NCI-H345 treated with DMSO at 0.1 percent for 48 hours (cell line): ENCODE measurements at regions not wholly inside any gene's neighbourhood (a gene's known extent, or its start where the extent isn't known, plus 50 kb on each side); places are given as distances from the start of the nearest gene placed in this dataset.
"Not testable (repeated sequence)": the region's sequence is repeated elsewhere in the genome, so short reads cannot be mapped to it uniquely, and the experiment has no call there.

ENCODE experiments used
- DNase-seq: peaks from one replicate; lab custom pipeline; 2025; ENCODE audit not compliant: unreplicated experiment; lab: John Stamatoyannopoulos, UW

GRCh38 chr2:207321514-207321913 lies 155.8 kb upstream of the KLF7 start:
- no peak for DNase-seq

DNA sequence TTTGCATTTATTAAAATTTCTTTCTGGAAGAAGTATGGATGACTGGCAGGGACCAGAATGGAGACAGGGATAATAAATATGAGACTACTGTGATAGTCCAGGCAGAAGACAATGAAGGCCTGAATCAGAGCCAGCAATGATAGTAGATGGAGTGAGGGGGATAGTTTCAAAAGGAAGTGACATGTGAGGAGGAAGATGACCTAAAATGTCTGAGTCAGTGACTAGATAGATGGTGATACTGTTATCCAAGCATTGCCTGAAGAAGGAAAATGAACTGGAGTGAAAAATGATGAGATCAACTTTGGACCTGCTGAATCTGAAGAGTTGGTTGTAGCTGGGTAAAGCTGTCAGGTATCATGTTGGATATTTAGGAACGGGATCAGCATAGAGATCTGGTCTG lies 158.3 kb upstream of the KLF7 start:
- no peak for DNase-seq

DNA sequence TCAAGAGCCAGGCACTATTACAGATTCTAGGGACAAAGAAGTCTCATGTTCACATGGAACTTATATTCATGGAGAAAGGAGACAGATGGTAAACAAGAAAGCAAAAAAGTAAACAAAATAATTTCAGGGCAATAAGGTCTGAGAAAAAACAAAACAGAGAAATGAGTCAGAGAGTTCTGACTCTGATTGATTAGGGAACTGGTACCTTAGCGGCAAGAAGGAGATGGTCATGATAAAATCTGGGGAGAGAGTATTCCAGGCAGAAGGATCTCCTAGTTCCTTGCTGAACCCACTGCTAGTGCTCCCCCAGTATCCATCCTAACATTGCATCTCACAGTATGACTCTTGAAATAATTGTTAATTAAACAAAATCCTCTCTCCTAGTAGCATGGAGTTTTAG lies 161.8 kb upstream of the KLF7 start:
- no peak for DNase-seq

- no peak for DNase-seq
Observed at GRCh38 chr2:207328944-207329386, 163.2 kb upstream of the KLF7 start.

GRCh38 chr2:207330912-207331311 lies 165.2 kb upstream of the KLF7 start:
- no peak for DNase-seq

DNA sequence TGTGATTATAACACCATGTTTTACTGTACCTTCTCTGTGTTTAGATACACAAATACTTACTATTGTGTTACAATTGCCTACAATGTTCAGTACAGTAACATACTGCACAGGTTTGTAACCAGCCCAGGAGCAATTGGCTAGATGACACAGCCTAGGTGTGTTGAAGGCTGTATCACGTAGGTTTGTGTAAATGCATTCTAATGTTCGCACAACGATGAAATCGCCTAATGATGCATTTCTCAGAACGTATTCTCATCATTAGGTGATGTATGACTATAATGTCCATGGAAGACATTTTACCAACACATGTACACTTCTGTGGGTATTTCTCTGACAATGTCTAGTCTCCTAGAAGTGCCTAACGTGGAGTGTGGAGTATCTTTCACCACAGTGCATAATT lies 165.9 kb upstream of the KLF7 start:
- DNase-seq: no peak

GRCh38 chr2:207332480-207333212 lies 166.9 kb upstream of the KLF7 start:
- DNase-seq: no peak

DNA sequence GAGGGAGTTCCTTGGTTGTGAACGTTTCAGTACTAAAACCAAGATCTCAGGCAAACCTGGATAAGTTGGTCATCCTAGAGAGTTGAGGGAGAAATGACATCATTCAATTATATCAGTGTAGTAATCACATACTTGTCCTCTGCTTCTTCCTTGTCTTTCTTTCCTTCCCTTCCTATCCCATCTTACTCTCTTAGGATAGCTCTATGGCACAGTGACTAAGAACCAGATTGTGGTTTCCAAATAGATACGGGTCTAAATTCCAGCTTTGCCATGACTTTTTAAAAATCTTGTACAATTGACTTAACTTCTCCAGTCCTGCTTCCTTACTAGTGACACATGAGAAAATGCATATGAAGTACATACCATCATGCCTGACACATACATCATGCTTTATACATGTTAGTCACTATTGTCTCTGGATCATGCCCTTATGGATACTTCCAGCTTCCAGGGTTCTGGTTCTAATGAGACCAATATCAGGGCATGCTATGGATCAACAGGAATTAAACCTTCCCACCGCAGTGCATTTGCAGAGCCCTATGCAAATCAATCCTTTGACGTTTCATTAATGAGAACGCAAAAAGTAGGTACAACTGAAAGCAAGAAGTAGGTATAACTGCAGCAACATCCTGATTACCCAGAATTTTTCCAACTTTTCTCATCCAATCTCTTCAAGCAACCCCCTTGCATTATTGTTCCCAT lies 168.0 kb upstream of the KLF7 start:
- no peak for DNase-seq

- no peak for DNase-seq
Observed at GRCh38 chr2:207334301-207334623, 168.5 kb upstream of the KLF7 start.

GRCh38 chr2:207334624-207335371 lies 169.1 kb upstream of the KLF7 start:
- no peak for DNase-seq

GRCh38 chr2:207337234-207338219 lies 171.8 kb upstream of the KLF7 start:
- no peak for DNase-seq

DNA sequence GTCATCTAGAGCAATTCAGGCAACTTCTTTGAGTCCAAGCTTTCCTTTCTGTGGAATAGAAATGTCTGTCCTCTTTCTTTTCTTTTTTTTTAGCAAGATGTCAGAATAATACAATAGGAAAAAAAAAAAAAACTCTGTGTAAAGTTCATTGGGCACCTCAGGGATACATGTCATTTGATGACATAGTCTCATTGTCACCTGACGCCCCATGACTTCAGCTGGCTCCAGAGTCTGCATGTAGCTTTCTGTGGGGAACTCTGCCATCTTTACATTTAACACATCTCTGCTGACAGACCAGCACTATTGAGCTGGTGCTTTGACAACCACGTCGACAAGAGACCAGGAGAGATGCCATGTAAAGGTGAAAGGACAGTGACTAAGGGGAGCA lies 172.5 kb upstream of the KLF7 start:
- no peak for DNase-seq

DNA sequence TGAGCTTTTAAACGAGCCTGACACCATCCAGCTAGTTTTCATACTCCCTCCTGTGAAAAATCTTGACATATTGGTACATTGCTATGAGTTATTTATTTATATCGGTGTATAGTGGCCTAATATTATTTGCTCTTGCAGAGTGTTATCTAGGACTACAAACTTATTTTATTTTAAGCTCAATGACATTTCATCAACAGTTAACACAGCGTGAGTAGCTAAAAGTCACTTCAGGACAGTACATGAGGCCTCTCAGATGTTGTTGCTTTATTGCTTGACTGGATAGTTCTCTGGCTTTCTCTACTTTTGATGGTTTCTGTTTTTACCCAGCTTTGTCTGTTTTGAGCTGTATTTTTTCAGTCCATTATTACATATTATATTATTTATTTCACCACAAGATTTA lies 172.9 kb upstream of the KLF7 start:
- DNase-seq: no peak

DNA sequence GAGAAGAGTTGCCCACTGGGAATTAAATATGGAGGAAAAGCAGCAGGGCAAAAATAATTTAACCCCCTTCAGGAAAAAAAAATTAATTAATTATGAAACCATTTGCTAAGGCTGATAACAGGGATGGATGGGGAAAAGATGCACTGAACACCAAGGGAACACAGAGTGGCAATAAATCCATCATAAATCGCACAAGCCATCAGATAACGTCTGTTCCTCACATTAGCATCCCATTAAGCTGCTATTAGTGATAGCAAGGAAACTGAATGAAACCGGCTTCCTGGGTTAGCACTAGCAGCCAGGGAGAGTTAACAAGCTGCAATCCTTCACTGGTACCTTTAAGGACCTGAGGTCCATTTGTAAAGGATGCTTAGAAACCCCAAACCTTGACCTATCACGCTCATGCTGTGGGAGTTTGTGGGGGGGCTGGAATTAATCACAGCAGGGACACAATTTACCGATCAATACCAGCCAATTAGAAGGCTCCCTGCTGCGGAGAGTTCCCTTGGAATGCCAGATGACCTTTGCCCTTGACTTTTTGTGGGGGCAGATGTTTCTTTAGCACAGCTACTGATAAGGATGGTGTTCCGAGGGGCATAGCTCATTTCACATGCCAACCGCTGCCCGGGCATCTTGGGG lies 175.5 kb upstream of the KLF7 start:
- no peak for DNase-seq

DNA sequence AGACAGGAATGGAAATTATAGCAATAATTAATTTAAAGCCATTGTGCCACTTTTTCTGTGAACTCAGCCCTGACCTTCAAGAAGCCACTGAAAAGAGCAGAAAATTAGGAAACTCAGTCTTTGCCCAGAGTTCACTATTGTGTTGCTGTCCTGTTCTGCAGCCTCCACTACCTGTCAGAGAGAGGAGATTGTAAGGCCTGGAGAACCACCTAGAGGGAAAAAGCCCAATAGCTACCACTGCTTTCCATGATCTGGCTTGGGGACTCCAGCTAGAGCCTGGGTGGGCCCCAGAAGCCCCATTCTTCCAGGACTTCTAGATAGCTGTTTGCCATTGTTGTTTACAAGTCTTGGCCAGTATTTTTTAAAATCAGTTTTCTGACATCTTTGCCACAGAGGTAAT lies 176.1 kb upstream of the KLF7 start:
- no peak for DNase-seq

DNA sequence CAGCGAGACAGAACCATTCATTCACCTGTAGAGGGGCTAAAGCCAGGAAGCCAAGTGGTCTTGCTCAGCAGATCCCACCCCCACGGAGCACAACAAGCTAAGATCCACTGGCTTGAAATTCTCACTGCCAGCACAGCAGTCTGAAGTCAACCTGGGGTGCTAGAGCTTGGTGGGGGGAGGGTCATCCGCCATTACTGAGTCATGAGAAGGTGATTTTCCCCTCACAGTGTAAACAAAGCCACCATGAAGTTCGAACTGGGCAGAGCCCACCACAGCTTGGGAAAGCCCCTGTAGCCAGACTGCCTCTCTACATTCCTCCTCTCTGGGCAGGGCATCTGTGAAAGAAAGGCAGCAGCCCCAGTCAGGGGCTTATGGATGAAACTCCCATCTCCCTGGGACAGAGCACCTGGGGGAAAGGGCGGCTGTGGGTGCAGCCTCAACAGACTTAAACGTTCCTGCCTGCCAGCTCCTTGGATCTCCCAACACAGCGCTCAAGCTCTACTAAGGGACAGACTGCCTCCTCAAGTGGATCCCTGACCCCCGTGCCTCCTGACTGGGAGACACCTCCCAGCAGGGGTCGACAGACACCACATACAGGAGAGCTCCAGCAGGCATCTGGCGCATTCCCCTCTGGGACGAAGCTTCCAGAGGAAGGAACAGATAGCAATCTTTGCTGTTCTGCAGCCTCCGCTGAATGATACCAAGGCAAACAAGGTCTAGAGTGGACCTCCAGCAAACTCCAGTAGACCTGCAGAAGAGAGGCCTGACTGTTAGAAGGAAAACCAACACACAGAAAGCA lies 179.0 kb upstream of the KLF7 start:
- DNase-seq: not testable (repeated sequence)

DNA sequence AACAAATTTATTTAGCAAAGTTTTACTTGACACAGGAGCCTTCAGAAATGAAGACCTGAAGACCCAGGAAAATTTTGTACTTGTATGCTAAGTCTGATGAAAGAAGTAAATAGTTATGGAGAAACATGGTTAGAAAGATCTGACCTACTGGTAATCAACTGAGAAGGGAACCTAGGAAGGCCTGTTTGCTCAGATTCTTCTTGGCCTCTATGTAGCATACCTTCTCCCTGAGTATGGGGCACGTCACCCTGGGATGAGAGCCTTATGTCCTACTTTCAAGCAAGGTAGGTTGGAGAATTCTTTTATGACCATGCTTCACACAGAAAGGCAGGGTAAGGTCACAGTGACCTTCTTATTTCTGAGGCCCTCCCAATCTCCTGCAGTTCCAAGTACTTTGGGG lies 178.6 kb upstream of the CREB1 start:
- no peak for DNase-seq

- no peak for DNase-seq
Observed at GRCh38 chr2:207352978-207353671, 176.6 kb upstream of the CREB1 start.

GRCh38 chr2:207353836-207354235 lies 175.9 kb upstream of the CREB1 start:
- no peak for DNase-seq
